HPDE6-E6E7 (cell line): ENCODE measurements at regions not wholly inside any gene's neighbourhood (a gene's known extent, or its start where the extent isn't known, plus 50 kb on each side); places are given as distances from the start of the nearest gene placed in this dataset.

ENCODE experiments used
- DNase-seq: peaks from one replicate; pipeline ENCODE4 v3.0.0; 2011; ENCODE audit warnings: missing footprints; ENCODE audit errors: extremely low spot score

DNA sequence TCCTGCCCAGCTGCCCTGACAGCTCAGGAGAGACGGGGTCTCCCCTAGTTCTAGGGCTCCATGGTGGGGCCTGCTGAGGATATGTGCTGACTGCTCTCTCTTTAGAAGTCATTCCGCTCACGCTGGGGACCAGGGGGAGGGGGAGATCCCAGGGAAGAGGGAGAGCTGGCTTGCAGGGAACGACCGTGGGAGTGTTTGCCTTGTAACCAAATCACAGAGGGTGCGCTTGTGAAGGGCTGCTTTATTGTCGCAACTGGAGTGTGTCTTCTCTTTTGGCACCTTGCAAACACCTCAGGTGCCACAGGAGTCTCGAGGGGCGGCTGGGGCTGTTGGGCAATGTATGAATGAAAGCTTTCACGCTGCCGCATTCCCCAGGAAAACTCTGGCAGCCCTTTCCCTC, 531.3 kb upstream of the MKI67 start:
- no peak for DNase-seq

DNA sequence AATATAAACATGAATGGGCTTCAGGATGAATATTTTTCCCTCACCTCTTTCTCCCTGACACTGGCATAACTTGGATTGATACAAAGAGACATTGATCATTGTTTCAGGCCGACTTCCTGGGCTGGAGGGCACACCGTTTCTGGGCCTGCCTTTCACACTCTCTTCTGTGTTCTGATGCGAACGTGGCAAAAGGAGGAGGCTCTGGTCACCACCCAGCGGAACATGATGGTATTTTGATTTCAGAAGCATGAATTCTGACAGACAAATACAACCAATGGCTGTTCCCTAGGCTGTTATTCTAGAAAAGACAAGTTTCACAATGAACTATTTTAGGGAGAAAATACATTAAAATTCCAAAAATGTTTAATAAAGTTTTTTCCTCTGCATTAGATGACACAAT, 534.5 kb upstream of the MKI67 start:
- no peak for DNase-seq

- no peak for DNase-seq
Measured at GRCh38 chr10:128661404-128662197, 535.4 kb upstream of the MKI67 start.

- DNase-seq: no peak
Measured at GRCh38 chr10:128662520-128662919, 536.3 kb upstream of the MKI67 start.

GRCh38 chr10:128664729-128665128, 538.5 kb upstream of the MKI67 start:
- DNase-seq: no peak

GRCh38 chr10:128675405-128675804, 549.2 kb upstream of the MKI67 start:
- DNase-seq: no peak

GRCh38 chr10:128680116-128680515, 553.9 kb upstream of the MKI67 start:
- no peak for DNase-seq

DNA sequence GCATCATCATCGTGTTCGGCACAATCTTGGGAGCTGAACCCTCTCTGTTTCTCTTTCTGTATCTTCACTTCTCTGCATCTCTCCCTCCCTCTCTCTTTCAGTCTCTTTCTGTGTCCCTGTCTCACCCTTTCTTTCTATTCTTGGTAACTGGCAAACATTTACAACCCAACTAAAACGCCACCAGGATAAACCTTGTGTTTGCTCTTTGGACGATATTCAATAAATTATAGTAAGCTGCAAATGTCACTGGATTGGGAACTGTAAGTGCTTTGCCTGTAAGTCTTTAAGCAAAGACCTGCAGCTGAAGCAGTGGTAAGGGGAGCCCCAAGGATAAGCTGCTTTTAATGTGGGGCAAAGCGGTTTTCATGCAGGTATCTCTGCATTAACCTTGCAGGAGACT, 558.0 kb upstream of the MKI67 start:
- DNase-seq: no peak

GRCh38 chr10:128686630-128687278, 560.5 kb upstream of the MKI67 start:
- DNase-seq: no peak

GRCh38 chr10:128687408-128687807, 561.2 kb upstream of the MKI67 start:
- no peak for DNase-seq

- DNase-seq: no peak
Measured at GRCh38 chr10:128687927-128688549, 561.8 kb upstream of the MKI67 start.

DNA sequence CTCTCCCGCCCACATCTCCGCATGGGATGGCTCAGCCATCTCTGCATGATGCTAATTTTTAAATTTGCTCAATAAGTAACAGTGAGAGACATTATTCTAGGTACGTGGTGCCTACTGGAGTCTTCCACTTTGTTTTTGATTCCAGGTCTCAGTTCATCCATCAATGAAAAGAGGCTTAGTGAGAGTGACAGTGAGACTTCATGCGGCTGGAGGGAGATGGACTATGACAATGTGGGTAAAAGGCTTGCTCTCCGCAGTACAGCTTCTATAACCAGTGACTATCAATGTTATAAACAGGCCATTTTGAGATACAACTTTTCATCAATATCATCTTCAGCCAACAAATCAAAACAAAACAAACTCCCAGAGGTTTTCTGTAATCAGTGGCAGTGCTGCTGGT, 563.4 kb upstream of the MKI67 start:
- no peak for DNase-seq

DNA sequence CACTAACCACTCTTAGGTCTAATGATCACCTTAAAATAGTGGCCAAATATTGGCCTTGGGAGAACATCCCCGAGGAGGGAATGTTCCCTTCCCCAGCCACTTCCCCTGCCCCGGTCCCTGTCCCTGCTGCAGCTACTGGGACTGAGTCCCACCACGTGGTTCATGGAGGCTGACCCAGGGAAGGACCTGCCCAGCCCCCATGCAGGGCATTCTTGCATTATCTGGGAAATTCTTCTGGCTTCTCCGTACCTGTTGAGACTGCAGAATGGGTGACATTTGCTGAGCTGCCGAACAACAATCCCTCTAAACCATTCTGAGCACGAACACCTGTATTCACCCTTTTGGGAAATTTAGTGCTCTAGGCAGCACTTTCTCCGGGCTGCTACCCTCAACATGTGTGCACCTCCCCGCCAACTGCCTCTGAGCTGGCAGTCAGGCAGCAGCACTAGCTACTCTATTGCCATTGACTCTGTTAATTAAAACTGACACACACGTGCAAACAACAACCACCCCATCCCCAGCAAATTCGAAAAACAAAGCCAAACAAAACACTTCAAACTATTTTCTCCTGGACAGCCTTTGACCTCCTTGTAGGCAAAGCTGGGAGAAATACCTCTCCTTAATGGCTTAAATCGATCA, 567.4 kb upstream of the MKI67 start:
- no peak for DNase-seq

DNA sequence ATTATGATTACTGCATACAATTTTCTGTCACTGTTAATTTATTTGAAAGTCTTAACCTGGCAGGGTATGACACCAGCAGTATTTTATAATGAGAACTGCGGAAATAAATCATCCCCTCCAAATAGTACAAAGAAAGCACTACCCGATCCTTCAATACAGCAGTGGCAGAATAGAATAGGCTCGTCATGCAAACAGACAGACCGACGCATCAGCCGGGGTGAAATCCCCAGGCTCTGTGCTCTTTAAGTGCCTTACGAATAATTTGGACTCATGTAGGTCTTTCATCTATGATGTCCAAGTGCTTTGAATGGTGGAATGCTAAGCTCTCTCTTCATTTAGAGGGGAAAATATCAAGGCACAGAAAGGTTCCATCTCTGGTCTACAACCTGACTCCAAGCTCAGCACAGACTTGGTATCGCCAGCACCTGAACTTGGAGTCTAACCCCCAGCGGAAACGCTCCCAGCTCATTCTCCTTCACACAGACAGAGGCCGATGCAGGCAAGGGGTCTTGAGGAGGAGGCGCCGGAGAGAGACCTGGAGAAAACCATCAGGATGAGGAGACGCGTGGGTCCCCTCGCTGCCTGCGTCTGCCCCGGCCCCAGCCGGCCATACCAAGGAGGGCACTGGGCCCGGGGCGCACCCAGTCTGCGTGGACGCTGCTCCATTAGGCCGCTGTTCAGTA, 568.1 kb upstream of the MKI67 start:
- DNase-seq: no peak

- no peak for DNase-seq
Measured at GRCh38 chr10:128694851-128695725, 568.9 kb upstream of the MKI67 start.

GRCh38 chr10:128695931-128696330, 569.7 kb upstream of the MKI67 start:
- DNase-seq: no peak

GRCh38 chr10:128697437-128697836, 571.2 kb upstream of the MKI67 start:
- no peak for DNase-seq

- DNase-seq: no peak
Measured at GRCh38 chr10:128701381-128701780, 575.2 kb upstream of the MKI67 start.

DNA sequence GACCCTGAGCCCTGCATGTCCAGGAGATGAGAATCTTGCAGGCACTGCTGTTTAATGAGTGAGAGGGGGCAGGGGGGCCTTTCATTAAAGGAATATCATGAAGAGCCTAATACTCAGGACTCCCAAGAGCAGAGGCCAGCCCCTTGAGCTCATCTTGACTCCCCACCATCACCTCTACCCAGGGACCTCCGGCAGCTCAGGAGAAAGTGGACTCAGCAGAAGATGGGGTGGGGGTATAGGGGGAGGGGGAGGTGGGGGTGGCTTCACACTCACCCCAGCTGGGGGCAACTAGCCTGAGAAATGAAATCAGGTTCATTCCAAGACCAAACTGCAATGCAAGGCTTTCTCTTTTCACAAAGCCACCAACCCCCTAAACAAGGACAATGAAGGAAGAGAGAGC, 575.6 kb upstream of the MKI67 start:
- DNase-seq: no peak

GRCh38 chr10:128704716-128705115, 578.5 kb upstream of the MKI67 start:
- DNase-seq: no peak

DNA sequence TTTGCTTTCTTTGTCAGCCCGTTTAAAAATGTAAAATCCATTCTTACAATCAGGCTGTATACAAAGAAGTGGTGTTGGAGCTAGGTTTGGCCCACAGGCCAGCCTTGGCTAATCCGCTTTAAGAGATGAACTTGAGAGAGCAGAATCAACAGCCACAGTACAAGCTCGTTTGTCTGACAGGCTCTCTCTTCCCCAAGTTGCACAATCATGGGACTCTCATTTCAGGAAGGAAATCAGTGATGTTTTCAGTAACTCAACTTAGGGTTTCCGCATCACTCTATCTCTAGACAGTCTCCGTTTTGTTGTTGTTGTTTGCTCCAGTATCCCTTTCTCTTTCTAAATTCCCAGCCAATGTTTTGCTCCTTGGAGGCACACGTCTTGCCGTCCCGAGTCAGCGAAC, 582.0 kb upstream of the MKI67 start:
- DNase-seq: no peak
